ENCODE measurements at regions not wholly inside any gene's neighbourhood (a gene's known extent, or its start where the extent isn't known, plus 50 kb on each side); places are given as distances from the start of the nearest gene placed in this dataset.

DNA sequence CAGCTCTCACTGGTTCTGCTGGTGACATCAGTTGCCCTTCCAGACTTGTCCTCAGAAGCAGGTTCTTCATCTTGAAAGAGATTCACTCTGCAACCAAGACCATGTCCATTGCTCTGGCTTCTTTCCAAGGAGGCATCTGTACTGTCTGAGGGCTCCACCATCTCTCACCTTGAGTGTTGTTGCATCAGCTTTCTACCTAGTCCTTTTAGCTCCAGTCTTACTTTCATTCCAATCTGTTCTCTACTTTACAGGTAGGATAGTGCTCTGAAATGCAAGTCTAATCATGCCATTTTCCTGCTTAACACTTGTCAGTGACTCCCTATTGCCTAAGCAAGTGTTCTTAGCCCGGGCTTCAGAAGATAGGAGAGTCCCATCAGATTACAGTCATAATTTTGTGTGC lies 117.7 kb downstream of the EN1 start:
- no peak for TF ChIP-seq CTCF (IDR thresholded peaks at IDR 0.05)
- TF ChIP-seq POLR2A (IDR thresholded peaks at IDR 0.05), result no peak

Data from thyroid gland (tissue), 4 donors.